ENCODE measurements at regions not wholly inside any gene's neighbourhood (a gene's known extent, or its start where the extent isn't known, plus 50 kb on each side); places are given as distances from the start of the nearest gene placed in this dataset.
"Not testable (repeated sequence)": the region's sequence is repeated elsewhere in the genome, so short reads cannot be mapped to it uniquely, and the experiment has no call there.

GRCh38 chr11:69948256-69949141, 129.3 kb upstream of the FGF3 start:
- intact Hi-C loops (cut with micrococcal nuclease) = no loop called here

- intact Hi-C loops (cut with micrococcal nuclease) = no loop called here
These were observed 128.8 kb upstream of the ANO1 start for GRCh38 chr11:69949327-69949726.

- intact Hi-C loops (cut with micrococcal nuclease) = no loop called here
These were observed 128.0 kb upstream of the ANO1 start for GRCh38 chr11:69950120-69950519.

GRCh38 chr11:69950621-69951020, 127.5 kb upstream of the ANO1 start:
- intact Hi-C loops (cut with micrococcal nuclease) = no loop called here

GRCh38 chr11:69951821-69952220, 126.3 kb upstream of the ANO1 start:
- intact Hi-C loops (cut with micrococcal nuclease) = no loop called here

GRCh38 chr11:69952229-69952975, 125.7 kb upstream of the ANO1 start:
- intact Hi-C loops (cut with micrococcal nuclease) = not testable (repeated sequence)

- intact Hi-C loops (cut with micrococcal nuclease) = no loop called here
These were observed 124.8 kb upstream of the ANO1 start for GRCh38 chr11:69953356-69953755.

GRCh38 chr11:69954756-69955155, 123.4 kb upstream of the ANO1 start:
- intact Hi-C loops (cut with micrococcal nuclease) = no loop called here

- intact Hi-C loops (cut with micrococcal nuclease) = no loop called here
These were observed 121.4 kb upstream of the ANO1 start for GRCh38 chr11:69956669-69957190.

- intact Hi-C loops (cut with micrococcal nuclease) = no loop called here
These were observed 120.3 kb upstream of the ANO1 start for GRCh38 chr11:69957849-69958248.

GRCh38 chr11:69958308-69958707, 119.8 kb upstream of the ANO1 start:
- intact Hi-C loops (cut with micrococcal nuclease) = no loop called here

GRCh38 chr11:69959461-69959860, 118.7 kb upstream of the ANO1 start:
- intact Hi-C loops (cut with micrococcal nuclease) = no loop called here

- intact Hi-C loops (cut with micrococcal nuclease) = no loop called here
These were observed 116.4 kb upstream of the ANO1 start for GRCh38 chr11:69961738-69962137.

- intact Hi-C loops (cut with micrococcal nuclease) = no loop called here
These were observed 116.0 kb upstream of the ANO1 start for GRCh38 chr11:69962152-69962551.

- intact Hi-C loops (cut with micrococcal nuclease) = no loop called here
These were observed 114.4 kb upstream of the ANO1 start for GRCh38 chr11:69963533-69964246.

GRCh38 chr11:69964247-69964643, 113.9 kb upstream of the ANO1 start:
- intact Hi-C loops (cut with micrococcal nuclease) = no loop called here

- intact Hi-C loops (cut with micrococcal nuclease) = no loop called here
These were observed 112.1 kb upstream of the ANO1 start for GRCh38 chr11:69965821-69966582.

- intact Hi-C loops (cut with micrococcal nuclease) = no loop called here
These were observed 111.6 kb upstream of the ANO1 start for GRCh38 chr11:69966583-69966835.

- intact Hi-C loops (cut with micrococcal nuclease) = no loop called here
These were observed 111.1 kb upstream of the ANO1 start for GRCh38 chr11:69966910-69967483.

GRCh38 chr11:69967484-69967883, 110.6 kb upstream of the ANO1 start:
- intact Hi-C loops (cut with micrococcal nuclease) = no loop called here
